ENCODE measurements at regions not wholly inside any gene's neighbourhood (a gene's known extent, or its start where the extent isn't known, plus 50 kb on each side); places are given as distances from the start of the nearest gene placed in this dataset.

GRCh38 chr1:223479718-223480425 is 86.7 kb downstream of the CCDC185 start:
- Histone ChIP-seq H3K36me3 (ENCODE audit: control insufficient read depth in 2 of 2, insufficient read depth in 2 of 2, low read length in 1 of 2) (no peaks in the 10 kb centered on the region), H3K4me2 (ENCODE audit: control insufficient read depth, insufficient read depth) (no peak overlapping the region), H4K20me1 (ENCODE audit: control insufficient read depth, insufficient read depth) (no peaks in the 10 kb centered on the region), H3K4me1 (ENCODE audit: control insufficient read depth, insufficient read depth, low read length) (peaks cover 4% of the 10 kb centered on the region; the same call in 1 of the 2 replicates), H3K9ac (ENCODE audit: control insufficient read depth, insufficient read depth, low read length) (no peak overlapping the region), H3K27me3 (replicated peaks in 1 of 2; ENCODE audit: control insufficient read depth in 2 of 2, insufficient read depth in 2 of 2, low read length in 1 of 2) (no peaks in the 10 kb centered on the region; a peak in 1 of 4 replicates), H3K27ac (ENCODE audit: control insufficient read depth, insufficient read depth) (no peak overlapping the region), H3K9me3 (replicated peaks; ENCODE audit: control insufficient read depth, insufficient read depth, low read length) (no peaks in the 10 kb centered on the region), H3K4me3 (no peak overlapping the region), H2AFZ (ENCODE audit: control insufficient read depth, low read depth, low read length) (no peak overlapping the region), H3K79me2 (ENCODE audit: control insufficient read depth, insufficient read depth, low read length) (no peaks in the 10 kb centered on the region)
- in situ Hi-C loops (cut with MboI) (no loop called here), intact Hi-C loops (cut with micrococcal nuclease; ENCODE audit: unreplicated experiment) (no loop called here)
- POLR2A ChIA-PET, result no interaction called here
- SMC1A ChIA-PET (ENCODE audit: uncharacterized antibody, unreplicated experiment), result interaction anchor here (1.2 kb wide), 1 partner anchor 18 kb away, joined by 3 read pairs; no protein-coding TSS in a partner anchor
- FAIRE-seq (no peak), DNase-seq (ENCODE audit: low read depth, low spot score) (no peak), ATAC-seq (no peak; the same call in 2 of the 3 replicates)
- RAD21 ChIA-PET (ENCODE audit: unreplicated experiment), result interaction anchor here (0.7 kb wide), 1 partner anchor 203 kb away, joined by 3 read pairs; no protein-coding TSS in a partner anchor
- CTCF ChIA-PET, result interaction anchor here (1.0 kb wide), 1 partner anchor 216 kb away, joined by 3 read pairs; no protein-coding TSS in a partner anchor
- no peak for TF ChIP-seq MEF2A (IDR thresholded peaks at IDR 0.05; ENCODE audit: insufficient read depth, low read depth, low read length)
- no peak for TF ChIP-seq SMAD1 (IDR thresholded peaks at IDR 0.05; ENCODE audit: low read depth, partially characterized antibody)
- TF ChIP-seq CHD2 (IDR thresholded peaks at IDR 0.05; ENCODE audit: borderline replicate concordance, low read depth, low read length), result no peak
- no peak for TF ChIP-seq ZBED1 (IDR thresholded peaks at IDR 0.05; ENCODE audit: borderline replicate concordance)
- no peak for TF ChIP-seq NRF1 (conservative IDR thresholded peaks at IDR 0.05; ENCODE audit: low read depth, low read length)
- no peak for TF ChIP-seq SREBF1 (IDR thresholded peaks at IDR 0.05; ENCODE audit: low read length)
- WGBS (ENCODE audit: insufficient coverage, insufficient replicate concordance, low lambda C conversion rate, missing lambda C conversion rate), result 49% methylated on average over 14 of the region's 14 CpGs
- no TSS peak for BruUV-seq (replicated peaks)

- SMC1A ChIA-PET (ENCODE audit: uncharacterized antibody, unreplicated experiment), result interaction anchor here (2.5 kb wide), 1 partner anchor 11 kb away, joined by 7 read pairs; no protein-coding TSS in a partner anchor
These were observed 88.9 kb downstream of the CCDC185 start for GRCh38 chr1:223482132-223482531.

More at GRCh38 chr1:223482132-223482531, 88.9 kb downstream of the CCDC185 start:
- H3K9me3 ChIP-seq (replicated peaks; ENCODE audit: control insufficient read depth, insufficient read depth, low read length), result no peaks in the 10 kb centered on the region
- DNase-seq (ENCODE audit: low read depth, low spot score) (no peak), FAIRE-seq (no peak), ATAC-seq (no peak)
- no peak overlapping the region for H2AFZ ChIP-seq (ENCODE audit: control insufficient read depth, low read depth, low read length)
- H3K9ac ChIP-seq (ENCODE audit: control insufficient read depth, insufficient read depth, low read length), result no peak overlapping the region
- H3K4me3 ChIP-seq, result no peak overlapping the region
- BruUV-seq (replicated peaks), result no TSS peak
- no peaks in the 10 kb centered on the region for H3K36me3 ChIP-seq (ENCODE audit: control insufficient read depth in 2 of 2, insufficient read depth in 2 of 2, low read length in 1 of 2)
- POLR2A ChIA-PET, result interaction anchor here (0.6 kb wide), 1 partner anchor 23 kb away, joined by 3 read pairs; no protein-coding TSS in a partner anchor
- H3K79me2 ChIP-seq (ENCODE audit: control insufficient read depth, insufficient read depth, low read length), result no peaks in the 10 kb centered on the region
- CTCF ChIA-PET, result interaction anchor here (0.9 to 1.5 kb wide), 4 partner anchors 75 to 358 kb away, joined by 3 to 4 read pairs (median 4); no protein-coding TSS in a partner anchor
- TF ChIP-seq DPF2 (IDR thresholded peaks at IDR 0.05) (no peak), SKIL (IDR thresholded peaks at IDR 0.05; ENCODE audit: low read depth, poor library complexity, severe bottlenecking) (no peak), ATF2 (IDR thresholded peaks at IDR 0.05; ENCODE audit: low read length) (no peak), GABPA (IDR thresholded peaks at IDR 0.05; ENCODE audit: low read depth) (no peak), RUNX3 (IDR thresholded peaks at IDR 0.05; ENCODE audit: low read length) (no peak)
- peaks cover 4% of the 10 kb centered on the region; the same call in 1 of the 2 replicates for H3K4me1 ChIP-seq (ENCODE audit: control insufficient read depth, insufficient read depth, low read length)
- intact Hi-C loops (cut with micrococcal nuclease; ENCODE audit: unreplicated experiment) (no loop called here), in situ Hi-C loops (cut with MboI) (no loop called here)
- no peaks in the 10 kb centered on the region for H4K20me1 ChIP-seq (ENCODE audit: control insufficient read depth, insufficient read depth)
- H3K4me2 ChIP-seq (ENCODE audit: control insufficient read depth, insufficient read depth), result no peak overlapping the region
- H3K27me3 ChIP-seq (replicated peaks in 1 of 2; ENCODE audit: control insufficient read depth in 2 of 2, insufficient read depth in 2 of 2, low read length in 1 of 2), result no peaks in the 10 kb centered on the region; a peak in 1 of 4 replicates
- RAD21 ChIA-PET (ENCODE audit: unreplicated experiment), result no interaction called here
- no peak overlapping the region for H3K27ac ChIP-seq (ENCODE audit: control insufficient read depth, insufficient read depth)
